ENCODE measurements at regions not wholly inside any gene's neighbourhood (a gene's known extent, or its start where the extent isn't known, plus 50 kb on each side); places are given as distances from the start of the nearest gene placed in this dataset.

DNA sequence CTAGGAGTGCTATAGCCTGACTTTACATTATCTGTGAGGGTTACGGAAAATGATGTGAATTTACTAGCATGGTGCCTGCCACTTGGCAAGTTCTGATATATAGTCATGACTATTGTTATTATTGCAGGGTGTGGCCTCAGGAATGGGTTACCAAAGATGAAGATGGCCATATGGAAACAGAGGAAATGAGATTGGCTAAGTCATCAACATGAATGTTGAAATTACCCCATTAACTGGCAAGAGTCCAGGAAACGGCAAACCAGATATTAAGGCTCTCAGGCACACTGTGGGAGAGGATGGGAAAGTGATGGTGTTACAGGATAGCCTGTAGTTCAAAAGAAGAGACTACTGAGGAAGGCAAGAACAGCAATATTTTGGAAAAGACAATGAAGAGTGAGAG, 183.3 kb downstream of the KCNRG start:
- POLR2A ChIA-PET, result no interaction called here
- CTCF ChIA-PET, result no interaction called here
- DNase-seq (ENCODE audit: extremely low spot score), result no peak
- no peak for TF ChIP-seq CTCF (IDR thresholded peaks at IDR 0.05; ENCODE audit: control extremely low read depth, extremely low read depth, low read depth, missing control alignments)

DNA sequence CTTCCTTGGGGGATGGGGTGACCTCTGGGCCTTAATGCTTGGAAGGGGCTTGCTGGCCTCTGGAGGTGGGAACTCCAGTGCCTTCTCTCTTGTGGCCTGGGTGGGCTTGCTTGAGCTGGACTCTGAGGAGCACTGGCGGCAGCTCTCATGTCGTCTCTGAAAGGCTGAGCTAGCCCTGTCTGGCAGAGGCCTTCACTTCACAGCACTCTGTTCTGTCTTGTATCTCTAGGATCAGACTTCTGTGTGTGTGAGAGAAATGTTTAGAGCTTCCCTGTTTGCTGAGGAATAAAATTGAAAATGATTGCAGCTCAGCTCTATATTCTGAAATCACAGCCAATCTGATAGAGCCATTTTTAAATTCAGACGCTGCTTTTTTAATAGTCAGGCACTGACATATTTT, 185.3 kb downstream of the KCNRG start:
- no peak for TF ChIP-seq CTCF (IDR thresholded peaks at IDR 0.05; ENCODE audit: control extremely low read depth, extremely low read depth, low read depth, missing control alignments)
- no peak for DNase-seq (ENCODE audit: extremely low spot score)
- POLR2A ChIA-PET, result no interaction called here
- CTCF ChIA-PET, result interaction anchor here (0.8 to 1.5 kb wide), 2 partner anchors 11 to 12 kb away, joined by 3 to 6 read pairs; no protein-coding TSS in a partner anchor

GRCh38 chr13:50200988-50201387, 185.7 kb downstream of the KCNRG start:
- no peak for DNase-seq (ENCODE audit: extremely low spot score)
- TF ChIP-seq CTCF (IDR thresholded peaks at IDR 0.05; ENCODE audit: control extremely low read depth, extremely low read depth, low read depth, missing control alignments), result no peak
- POLR2A ChIA-PET, result no interaction called here
- CTCF ChIA-PET, result interaction anchor here (1.5 kb wide), 1 partner anchor 11 kb away, joined by 6 read pairs; no protein-coding TSS in a partner anchor

DNA sequence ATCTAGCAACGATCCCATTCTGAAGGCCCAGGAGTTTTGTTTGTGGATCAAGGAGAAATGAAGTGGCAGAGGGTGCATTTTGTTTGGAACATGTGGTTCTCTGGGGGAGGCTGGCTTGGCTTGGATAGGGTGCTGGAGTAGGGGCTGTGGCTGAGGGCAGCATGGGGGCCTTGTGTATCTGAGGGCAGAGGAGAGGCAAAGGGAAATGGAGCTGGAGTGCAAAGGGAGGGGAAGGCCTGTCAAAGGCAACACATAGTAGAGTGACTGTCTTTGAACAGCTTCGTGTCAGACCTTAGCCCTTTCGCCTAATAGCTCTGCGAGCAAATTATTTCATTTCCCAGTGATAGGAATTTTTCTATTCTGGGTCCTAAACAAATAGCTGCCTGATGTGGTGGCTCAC, 187.2 kb downstream of the KCNRG start:
- ChIA-PET POLR2A (interaction anchor here (0.6 kb wide), 1 partner anchor 86 kb away, joined by 4 read pairs; no protein-coding TSS in a partner anchor), CTCF (interaction anchor here (0.8 to 1.2 kb wide), 2 partner anchors 10 to 14 kb away, joined by 3 read pairs; no protein-coding TSS in a partner anchor)
- DNase-seq (ENCODE audit: extremely low spot score), result no peak
- no peak for TF ChIP-seq CTCF (IDR thresholded peaks at IDR 0.05; ENCODE audit: control extremely low read depth, extremely low read depth, low read depth, missing control alignments)

GRCh38 chr13:50203256-50203941, 188.2 kb downstream of the KCNRG start:
- ChIA-PET POLR2A (interaction anchor here (0.6 kb wide), 1 partner anchor 87 kb away, joined by 4 read pairs; no protein-coding TSS in a partner anchor), CTCF (interaction anchor here (0.8 kb wide), 1 partner anchor 15 kb away, joined by 3 read pairs; no protein-coding TSS in a partner anchor)
- no peak for DNase-seq (ENCODE audit: extremely low spot score)
- no peak for TF ChIP-seq CTCF (IDR thresholded peaks at IDR 0.05; ENCODE audit: control extremely low read depth, extremely low read depth, low read depth, missing control alignments)

DNA sequence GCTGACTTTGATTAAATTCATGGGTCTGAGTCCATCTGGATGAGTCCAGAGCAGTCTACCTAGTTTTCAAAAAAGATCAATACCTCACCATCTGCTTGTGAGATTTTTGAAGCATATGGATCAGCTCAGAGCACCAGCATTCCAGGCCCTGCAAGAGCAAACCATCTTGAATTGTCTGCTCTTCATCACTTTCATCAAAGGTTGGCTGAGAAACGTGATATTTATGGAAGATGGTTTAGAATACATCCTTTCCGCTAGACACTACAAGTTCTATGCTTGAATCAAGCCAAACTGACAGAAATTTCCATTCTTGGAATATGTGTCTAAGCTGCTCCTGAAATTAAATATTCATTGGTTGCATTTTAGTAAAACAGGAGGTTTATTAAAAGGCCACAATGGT, 190.3 kb downstream of the KCNRG start:
- ChIA-PET POLR2A (no interaction called here), CTCF (interaction anchor here (1.0 kb wide), 1 partner anchor 8 kb away, joined by 3 read pairs; no protein-coding TSS in a partner anchor)
- no peak for DNase-seq (ENCODE audit: extremely low spot score)
- TF ChIP-seq CTCF (IDR thresholded peaks at IDR 0.05; ENCODE audit: control extremely low read depth, extremely low read depth, low read depth, missing control alignments), result no peak
